Neural cell (in vitro differentiated cells): ENCODE measurements at regions not wholly inside any gene's neighbourhood (a gene's known extent, or its start where the extent isn't known, plus 50 kb on each side); places are given as distances from the start of the nearest gene placed in this dataset.

Source experiments
- H2AFZ ChIP-seq: fragments of 200-600, 300-800 bp; sonication (generic), shearing (Covaris generic); 2 replicates; pipeline ENCODE4 v1.6.0; 2014; ENCODE audit warnings: low read depth, mild to moderate bottlenecking, antibody characterized with exemption, low read length, moderate library complexity
- H3F3A ChIP-seq: fragments of 200-600 bp; shearing (Covaris generic); 2 replicates; pipeline ENCODE4 v1.6.1; 2016; ENCODE audit warnings: mild to moderate bottlenecking, moderate library complexity, mixed read lengths, antibody characterized with exemption, low read length; ENCODE audit not compliant: insufficient read depth, poor library complexity, severe bottlenecking
- H3K27ac ChIP-seq: fragments of 200-600, 300-800 bp; sonication (generic), shearing (Covaris generic); 2 replicates; pipeline ENCODE4 v1.5.1; 2014; ENCODE audit warnings: mild to moderate bottlenecking, low read length, moderate library complexity
- H3K27me3 ChIP-seq: fragments of 300-800, 200-600 bp; sonication (generic), shearing (Covaris generic); 2 replicates; pipeline ENCODE4 v1.6.0; 2014; ENCODE audit warnings: mild to moderate bottlenecking, low read depth, low read length, moderate library complexity; ENCODE audit not compliant: insufficient read depth
- H3K36me3 ChIP-seq: fragments of 300-800, 200-600 bp; sonication (generic), shearing (Covaris generic); 2 replicates; pipeline ENCODE4 v1.5.1; 2014; ENCODE audit warnings: mild to moderate bottlenecking, antibody characterized with exemption, low read length, moderate library complexity; ENCODE audit not compliant: insufficient read depth
- H3K4me2 ChIP-seq: fragments of 300-800, 200-600 bp; sonication (generic), shearing (Covaris generic); 2 replicates; pipeline ENCODE4 v1.6.0; 2014; ENCODE audit warnings: mild to moderate bottlenecking, low read length
- H3K4me3 ChIP-seq: fragments of 300-800, 200-600 bp; sonication (generic), shearing (Covaris generic); 2 replicates; pipeline ENCODE4 v1.5.1; 2014; ENCODE audit warnings: mild to moderate bottlenecking, low read length, moderate library complexity
- H3K79me2 ChIP-seq: fragments of 200-600 bp; shearing (Covaris generic); replicated peaks from 2 replicates; pipeline ENCODE4 v1.6.0; 2014; ENCODE audit warnings: mild to moderate bottlenecking, low read length, moderate library complexity; ENCODE audit not compliant: insufficient read depth
- H3K9ac ChIP-seq: fragments of 300-800, 200-600 bp; sonication (generic), shearing (Covaris generic); 2 replicates; pipeline ENCODE4 v1.6.1; 2016; ENCODE audit warnings: mild to moderate bottlenecking, low read length, mixed read lengths
- H3K9me2 ChIP-seq: fragments of 200-600 bp; shearing (Covaris generic); 2 replicates; pipeline ENCODE4 v1.6.1; 2016; ENCODE audit warnings: mild to moderate bottlenecking, low read length, mixed read lengths; ENCODE audit not compliant: insufficient read depth
- H3K9me3 ChIP-seq: fragments of 200-600, 300-800 bp; sonication (generic), shearing (Covaris generic); 2 replicates; pipeline ENCODE4 v1.6.1; 2016; ENCODE audit warnings: mild to moderate bottlenecking, mixed run types, low read length, moderate library complexity, mixed read lengths
- H4K20me1 ChIP-seq: fragments of 200-600 bp; shearing (Covaris generic); 2 replicates; pipeline ENCODE4 v1.6.1; 2016; ENCODE audit warnings: mild to moderate bottlenecking, mixed run types; ENCODE audit not compliant: insufficient read depth
- CTCF ChIP-seq: fragments of 450-650 bp; IDR thresholded peaks from 2 replicates; pipeline ENCODE4 v1.5.1; 2014; ENCODE audit warnings: antibody characterized with exemption, mild to moderate bottlenecking, moderate library complexity; ENCODE audit not compliant: poor library complexity, severe bottlenecking
- EP300 ChIP-seq: fragments of 450-650 bp; conservative IDR thresholded peaks from 2 replicates; pipeline ENCODE4 v1.6.1; 2014; ENCODE audit warnings: antibody characterized with exemption, mild to moderate bottlenecking, moderate library complexity; ENCODE audit not compliant: poor library complexity, severe bottlenecking
- EZH2 ChIP-seq: fragments of 200-600, 300-800 bp; shearing (Covaris generic), sonication (generic); IDR thresholded peaks from 2 replicates; pipeline ENCODE4 v1.6.1; 2014; ENCODE audit warnings: antibody characterized with exemption, low read length, borderline replicate concordance, mild to moderate bottlenecking; ENCODE audit not compliant: insufficient read depth, poor library complexity, severe bottlenecking
- MXI1 ChIP-seq: fragments of 450-650 bp; conservative IDR thresholded peaks from 2 replicates; pipeline ENCODE4 v1.6.1; 2014; ENCODE audit warnings: antibody characterized with exemption, mild to moderate bottlenecking; ENCODE audit not compliant: poor library complexity, severe bottlenecking
- POLR2AphosphoS5 ChIP-seq: IDR thresholded peaks from 2 replicates; pipeline ENCODE4 v1.6.1; 2012
- RAD21 ChIP-seq: fragments of 450-650 bp; conservative IDR thresholded peaks from 2 replicates; pipeline ENCODE4 v1.6.1; 2014; ENCODE audit warnings: antibody characterized with exemption, mild to moderate bottlenecking, moderate library complexity
- REST ChIP-seq: IDR thresholded peaks from 2 replicates; pipeline ENCODE4 v1.6.1; 2012; ENCODE audit warnings: borderline replicate concordance
- SMC3 ChIP-seq: fragments of 450-650 bp; conservative IDR thresholded peaks from 2 replicates; pipeline ENCODE4 v1.6.1; 2014; ENCODE audit warnings: antibody characterized with exemption, mild to moderate bottlenecking, moderate library complexity; ENCODE audit not compliant: poor library complexity
- TAF1 ChIP-seq: IDR thresholded peaks from 2 replicates; pipeline ENCODE4 v1.6.1; 2012; ENCODE audit warnings: low read depth

GRCh38 chrY:15368786-15369185 is 844.5 kb downstream of the NLGN4Y start (continued):
- TF ChIP-seq REST (no peak), SMC3 (no peak)

- no peak for TF ChIP-seq POLR2AphosphoS5
- TF ChIP-seq SMC3 = no peak
- TF ChIP-seq RAD21 = no peak
- no peak for TF ChIP-seq CTCF
- TF ChIP-seq TAF1 = no peak
- TF ChIP-seq MXI1 = no peak
- no peak for TF ChIP-seq EP300
- no peak for TF ChIP-seq EZH2
- no peak for TF ChIP-seq REST
- Histone ChIP-seq H3K9me3 (no peaks in the 10 kb centered on the region), H3F3A (no peaks in the 10 kb centered on the region), H2AFZ (no peak overlapping the region), H3K4me3 (no peak overlapping the region), H3K9me2 (no peaks in the 10 kb centered on the region), H4K20me1 (no peaks in the 10 kb centered on the region), H3K27ac (no peak overlapping the region), H3K9ac (no peak overlapping the region), H3K4me2 (no peak overlapping the region), H3K36me3 (no peaks in the 10 kb centered on the region), H3K79me2 (no peaks in the 10 kb centered on the region), H3K27me3 (no peaks in the 10 kb centered on the region)
These were observed 860.8 kb downstream of the NLGN4Y start for GRCh38 chrY:15385178-15385577.
